Vagina (tissue), 2 donors: ENCODE measurements at regions not wholly inside any gene's neighbourhood (a gene's known extent, or its start where the extent isn't known, plus 50 kb on each side); places are given as distances from the start of the nearest gene placed in this dataset.

Source experiments
- DNase-seq, 2 donors: peaks; one replicate each; pipeline ENCODE4 v3.0.0-alpha.2; 2017; ENCODE audit errors: extremely low spot score in 2 of 2
- H3K27ac ChIP-seq: fragments of 200-600 bp; sonication (generic); one replicate; pipeline ENCODE4 v1.5.1; 2019
- H3K27me3 ChIP-seq: fragments of 200-600 bp; sonication (generic); one replicate; pipeline ENCODE4 v1.5.1; 2019
- H3K36me3 ChIP-seq, 2 donors: fragments of 200-600 bp; sonication (generic); one replicate each; pipeline ENCODE4 v1.5.1; 2017 to 2019
- H3K4me1 ChIP-seq: fragments of 200-600 bp; sonication (generic); one replicate; pipeline ENCODE4 v1.5.1; 2019
- H3K4me3 ChIP-seq, 2 donors: fragments of 200-600 bp; sonication (generic); 1 replicate in 1 of 2; 2 replicates in 1 of 2; pipeline ENCODE4 v1.5.1; 2016 to 2019
- H3K9me3 ChIP-seq: fragments of 200-600 bp; sonication (generic); one replicate; pipeline ENCODE4 v1.5.1; 2019
- POLR2A ChIP-seq, 2 donors: fragments of 450-650 bp; IDR thresholded peaks; one replicate each; pipeline ENCODE4 v1.6.1; 2017; ENCODE audit warnings: antibody characterized with exemption in 2 of 2, mild to moderate bottlenecking in 2 of 2, moderate library complexity in 2 of 2
- POLR2AphosphoS5 ChIP-seq, 2 donors: sonication (generic); formaldehyde crosslinking; IDR thresholded peaks; one replicate each; pipeline ENCODE4 v1.9.0; 2017; ENCODE audit warnings: antibody characterized with exemption in 2 of 2, mild to moderate bottlenecking in 2 of 2, low read depth in 1 of 2; ENCODE audit not compliant: insufficient read depth in 1 of 2
- intact Hi-C: fragments of 100-400 bp; cut with DNase I; formaldehyde crosslinking; loops from one replicate; pipeline ENCODE4 v1.15.1; 2023
- TF ChIP-seq, protein P1 (sequence below), 3 experiments: fragments of 450-650 bp in 2 of 3; fragments of 200-600 bp in 1 of 3; sonication (generic) in 1 of 3; IDR thresholded peaks; one replicate each; pipeline ENCODE4 v1.5.1; 2017 to 2019; ENCODE audit warnings: antibody characterized with exemption in 3 of 3, mild to moderate bottlenecking in 2 of 3, moderate library complexity in 2 of 3

DNA sequence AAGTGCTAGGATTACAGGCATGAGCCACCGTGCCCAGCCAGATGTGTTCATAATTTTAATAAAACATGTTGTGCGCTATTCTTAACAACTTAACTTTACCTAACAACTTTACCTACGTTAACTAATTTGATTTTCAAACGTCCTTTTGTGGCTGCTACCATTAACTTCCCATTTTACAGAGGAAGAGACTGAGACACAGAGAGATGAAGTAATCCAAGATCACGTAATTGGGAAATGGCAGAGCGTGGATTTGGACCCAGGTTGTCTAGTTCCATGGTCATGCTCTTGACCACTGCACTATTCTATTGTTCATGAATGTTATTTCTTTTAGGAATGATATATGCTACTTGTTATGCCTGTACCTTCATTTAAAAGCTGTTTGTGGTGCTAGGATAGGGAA is 80.3 kb upstream of the MTPN start:
- TF ChIP-seq POLR2AphosphoS5 (IDR thresholded peaks at IDR 0.05; ENCODE audit: insufficient read depth in 1 of 2, low read depth in 1 of 2) = no peak
- TF ChIP-seq, protein P1, sequence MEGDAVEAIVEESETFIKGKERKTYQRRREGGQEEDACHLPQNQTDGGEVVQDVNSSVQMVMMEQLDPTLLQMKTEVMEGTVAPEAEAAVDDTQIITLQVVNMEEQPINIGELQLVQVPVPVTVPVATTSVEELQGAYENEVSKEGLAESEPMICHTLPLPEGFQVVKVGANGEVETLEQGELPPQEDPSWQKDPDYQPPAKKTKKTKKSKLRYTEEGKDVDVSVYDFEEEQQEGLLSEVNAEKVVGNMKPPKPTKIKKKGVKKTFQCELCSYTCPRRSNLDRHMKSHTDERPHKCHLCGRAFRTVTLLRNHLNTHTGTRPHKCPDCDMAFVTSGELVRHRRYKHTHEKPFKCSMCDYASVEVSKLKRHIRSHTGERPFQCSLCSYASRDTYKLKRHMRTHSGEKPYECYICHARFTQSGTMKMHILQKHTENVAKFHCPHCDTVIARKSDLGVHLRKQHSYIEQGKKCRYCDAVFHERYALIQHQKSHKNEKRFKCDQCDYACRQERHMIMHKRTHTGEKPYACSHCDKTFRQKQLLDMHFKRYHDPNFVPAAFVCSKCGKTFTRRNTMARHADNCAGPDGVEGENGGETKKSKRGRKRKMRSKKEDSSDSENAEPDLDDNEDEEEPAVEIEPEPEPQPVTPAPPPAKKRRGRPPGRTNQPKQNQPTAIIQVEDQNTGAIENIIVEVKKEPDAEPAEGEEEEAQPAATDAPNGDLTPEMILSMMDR (IDR thresholded peaks at IDR 0.05) = no peak
- no peak for DNase-seq
- H3K9me3 ChIP-seq = no peaks in the 10 kb centered on the region
- intact Hi-C loops = no loop called here
- no peaks in the 10 kb centered on the region for H3K36me3 ChIP-seq
- no peak overlapping the region for H3K4me3 ChIP-seq
- H3K4me1 ChIP-seq = no peaks in the 10 kb centered on the region
- H3K27me3 ChIP-seq = no peaks in the 10 kb centered on the region
- no peak overlapping the region for H3K27ac ChIP-seq

- Histone ChIP-seq H3K36me3 (no peaks in the 10 kb centered on the region), H3K27me3 (no peaks in the 10 kb centered on the region), H3K4me1 (no peaks in the 10 kb centered on the region), H3K9me3 (no peaks in the 10 kb centered on the region), H3K4me3 (no peak overlapping the region), H3K27ac (no peak overlapping the region)
- DNase-seq = no peak
- TF ChIP-seq POLR2A (IDR thresholded peaks at IDR 0.05) (no peak), POLR2AphosphoS5 (IDR thresholded peaks at IDR 0.05; ENCODE audit: insufficient read depth in 1 of 2, low read depth in 1 of 2) (no peak)
- TF ChIP-seq, protein P1 (IDR thresholded peaks at IDR 0.05) = no peak
- intact Hi-C loops = no loop called here
Observed at GRCh38 chr7:136056651-136057231, 79.6 kb upstream of the MTPN start.

DNA sequence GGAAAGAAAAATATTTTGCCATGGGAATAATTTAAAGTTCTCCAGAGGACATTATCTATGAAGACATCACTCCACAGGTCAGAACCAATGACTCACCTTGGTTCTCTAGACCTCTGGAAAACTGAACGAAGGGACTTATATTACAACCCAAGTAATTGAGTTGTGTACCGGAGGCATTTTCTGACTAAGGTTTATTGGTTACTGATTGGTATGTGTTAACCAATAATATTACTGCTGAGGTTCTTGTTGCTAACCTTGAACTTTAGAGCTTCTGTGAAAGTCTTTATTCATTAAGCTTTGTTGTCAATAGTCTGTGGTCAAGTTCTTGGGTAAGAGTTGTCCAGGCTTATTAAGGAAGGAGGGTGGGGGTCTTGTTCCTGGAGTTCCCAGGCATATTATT is 78.1 kb upstream of the MTPN start:
- TF ChIP-seq, protein P1 (IDR thresholded peaks at IDR 0.05) = no peak
- TF ChIP-seq POLR2AphosphoS5 (IDR thresholded peaks at IDR 0.05; ENCODE audit: insufficient read depth in 1 of 2, low read depth in 1 of 2) = no peak
- TF ChIP-seq POLR2A (IDR thresholded peaks at IDR 0.05) = no peak

DNA sequence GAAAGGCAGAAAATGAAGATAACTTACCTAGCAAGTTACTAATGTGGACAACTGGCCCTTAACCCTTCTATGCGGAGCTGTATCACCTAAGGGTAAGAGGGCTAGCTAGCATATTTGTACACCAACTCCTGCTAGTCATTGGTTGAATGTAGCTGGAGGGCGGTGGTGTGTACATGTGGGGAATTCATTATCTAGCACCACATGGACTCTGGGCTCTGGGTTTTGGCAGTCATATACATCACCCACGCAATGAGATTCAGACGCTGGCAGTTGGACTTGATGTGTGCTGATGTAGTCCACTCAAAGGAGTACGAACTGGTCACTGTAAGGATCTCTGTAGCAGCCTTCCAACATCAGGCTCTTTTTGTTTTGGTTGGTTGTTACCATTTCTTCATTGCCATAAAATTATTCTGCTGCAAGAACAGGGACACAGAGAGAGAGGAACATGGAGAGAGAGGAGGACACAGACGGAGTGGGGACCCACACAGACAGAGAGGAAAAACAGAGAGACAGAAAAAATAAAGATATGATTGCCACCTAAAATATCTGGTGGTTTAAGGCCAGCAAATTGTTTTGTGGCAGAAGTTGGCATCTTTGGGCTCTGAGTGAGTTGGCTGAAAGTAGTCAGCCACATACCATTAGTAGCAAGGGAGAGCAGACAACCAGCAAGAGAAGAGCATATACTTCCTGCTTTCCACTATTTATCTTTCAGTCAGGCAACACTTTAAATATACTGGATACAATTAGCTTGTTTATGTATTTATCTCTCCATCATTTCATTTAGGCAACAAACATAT is 76.7 kb upstream of the MTPN start:
- no peak overlapping the region for H3K4me3 ChIP-seq
- H3K27ac ChIP-seq = no peak overlapping the region
- DNase-seq = no peak

More for the DNA sequence above, 78.1 kb upstream of the MTPN start:
- H3K9me3 ChIP-seq = no peaks in the 10 kb centered on the region
- H3K36me3 ChIP-seq = no peaks in the 10 kb centered on the region
- DNase-seq = no peak
- no peaks in the 10 kb centered on the region for H3K4me1 ChIP-seq
- no peak overlapping the region for H3K27ac ChIP-seq
- no peaks in the 10 kb centered on the region for H3K27me3 ChIP-seq
- H3K4me3 ChIP-seq = no peak overlapping the region
- intact Hi-C loops = no loop called here

More for the DNA sequence above, 76.7 kb upstream of the MTPN start:
- H3K4me1 ChIP-seq = no peaks in the 10 kb centered on the region
- intact Hi-C loops = no loop called here
- TF ChIP-seq, protein P1 (IDR thresholded peaks at IDR 0.05) = no peak
- TF ChIP-seq POLR2AphosphoS5 (IDR thresholded peaks at IDR 0.05; ENCODE audit: insufficient read depth in 1 of 2, low read depth in 1 of 2) (no peak), POLR2A (IDR thresholded peaks at IDR 0.05) (no peak)
- no peaks in the 10 kb centered on the region for H3K9me3 ChIP-seq
- no peaks in the 10 kb centered on the region for H3K36me3 ChIP-seq
- H3K27me3 ChIP-seq = no peaks in the 10 kb centered on the region
